A549 (cell line): ENCODE measurements at regions not wholly inside any gene's neighbourhood (a gene's known extent, or its start where the extent isn't known, plus 50 kb on each side); places are given as distances from the start of the nearest gene placed in this dataset.

ENCODE experiments used
- ATAC-seq, 2 experiments: fragments of 200-7000 bp in 1 of 2; fragments of >200 bp in 1 of 2; cut with Nextera tagmentation in 1 of 2; cut with Tn5 transposase in 1 of 2; 3 replicates each; pipeline versions ENCODE4 v1.8.0 to v1.9.1; 2018 to 2020; ENCODE audit warnings: mild to moderate bottlenecking in 1 of 2, moderate library complexity in 1 of 2
- CTCF ChIA-PET: fragments of 300-600 bp; sonication (Branson Sonifier 250); formaldehyde crosslinking; extraction: SDS; loops from one replicate; lab custom pipeline; 2021; ENCODE audit warnings: antibody characterized with exemption, inconsistent platforms; lab: Yijun Ruan, JAX
- POLR2A ChIA-PET: fragments of 350-600 bp; formaldehyde crosslinking; extraction: SDS; loops from one replicate; lab custom pipeline; 2021; ENCODE audit warnings: antibody characterized with exemption, inconsistent platforms; lab: Yijun Ruan, JAX
- DNase-seq, 2 experiments: peaks; one replicate each; pipeline versions ENCODE4 v3.0.0 to v3.0.0-alpha.2; 2011 to 2016; ENCODE audit warnings: low read depth in 1 of 2, low spot score in 1 of 2
- FAIRE-seq: peaks from 2 replicates; lab custom pipeline; 2011; peaks lifted over from hg19 to GRCh38; lab: Jason Lieb, UNC
- H3K27ac ChIP-seq, 2 experiments: fragments of >200 bp; sonication (Bioruptor Twin); formaldehyde crosslinking; 3 replicates each; pipeline ENCODE4 v1.5.1; 2016 to 2017
- H3K4me1 ChIP-seq: fragments of >200 bp; sonication (Bioruptor Twin); formaldehyde crosslinking; 3 replicates; pipeline ENCODE4 v1.6.1; 2016
- H3K4me2 ChIP-seq: fragments of >200 bp; sonication (Bioruptor Twin); formaldehyde crosslinking; 3 replicates; pipeline ENCODE4 v1.6.1; 2016
- H3K4me3 ChIP-seq: fragments of >200 bp; sonication (Bioruptor Twin); formaldehyde crosslinking; 3 replicates; pipeline ENCODE4 v1.5.1; 2016
- H3K9me3 ChIP-seq: fragments of >200 bp; sonication (Bioruptor Twin); formaldehyde crosslinking; 3 replicates; pipeline ENCODE4 v1.6.1; 2016
- BCL3 ChIP-seq: fragments of >200 bp; sonication (Bioruptor Twin); formaldehyde crosslinking; IDR thresholded peaks from 3 replicates; pipeline ENCODE4 v1.6.1; 2016
- BHLHE40 ChIP-seq: IDR thresholded peaks from 2 replicates; pipeline ENCODE4 v1.6.1; 2012; ENCODE audit warnings: low read depth, low read length, inconsistent platforms
- CHD4 ChIP-seq: fragments of 200-600 bp; sonication (generic); IDR thresholded peaks from 2 replicates; pipeline ENCODE4 v1.6.1; 2016; ENCODE audit warnings: antibody characterized with exemption, mild to moderate bottlenecking, borderline replicate concordance
- CTCF ChIP-seq: fragments of >200 bp; sonication (Bioruptor Twin); formaldehyde crosslinking; IDR thresholded peaks from 3 replicates; pipeline ENCODE4 v1.5.1; 2016
- ELK1 ChIP-seq: fragments of 150-350 bp; IDR thresholded peaks from 2 replicates; pipeline ENCODE4 v1.6.1; 2014; ENCODE audit warnings: low read depth, mild to moderate bottlenecking, low read length
- EP300 ChIP-seq, 2 experiments: fragments of >200 bp; sonication (Bioruptor Twin); formaldehyde crosslinking; IDR thresholded peaks; 2 replicates in 1 of 2; 3 replicates in 1 of 2; pipeline ENCODE4 v1.6.1; 2016 to 2017
- ESRRA ChIP-seq: fragments of 150-350 bp; IDR thresholded peaks from 2 replicates; pipeline ENCODE4 v1.6.1; 2014; ENCODE audit warnings: mild to moderate bottlenecking, low read length, borderline replicate concordance
- HDAC2 ChIP-seq: fragments of 200-600 bp; sonication (generic); IDR thresholded peaks from 2 replicates; pipeline ENCODE4 v1.6.1; 2016
- HES2 ChIP-seq: fragments of >200 bp; sonication (Bioruptor Twin); formaldehyde crosslinking; IDR thresholded peaks from 2 replicates; pipeline ENCODE4 v1.6.1; 2016
- HMGXB4 ChIP-seq: fragments of 250-450 bp; sonication (Bioruptor Pico); IDR thresholded peaks from 2 replicates; pipeline ENCODE4 v1.5.0; 2021; ENCODE audit warnings: mild to moderate bottlenecking, moderate library complexity, borderline replicate concordance
- HOXA7 ChIP-seq: fragments of 250-450 bp; sonication (Bioruptor Pico); IDR thresholded peaks from 2 replicates; pipeline ENCODE4 v1.5.0; 2020; ENCODE audit warnings: mild to moderate bottlenecking, moderate library complexity
- JUN ChIP-seq, 2 experiments: fragments of >200 bp; sonication (Bioruptor Twin); formaldehyde crosslinking; IDR thresholded peaks; 2 replicates in 1 of 2; 3 replicates in 1 of 2; pipeline ENCODE4 v1.6.1; 2016 to 2017
- MAFK ChIP-seq: fragments of 450-650 bp; IDR thresholded peaks from 2 replicates; pipeline ENCODE4 v1.6.1; 2014; ENCODE audit not compliant: partially characterized antibody
- MAX ChIP-seq: IDR thresholded peaks from 2 replicates; pipeline ENCODE4 v1.6.1; 2012
- MAZ ChIP-seq: fragments of 150-350 bp; IDR thresholded peaks from 2 replicates; pipeline ENCODE4 v1.6.1; 2014; ENCODE audit warnings: antibody characterized with exemption, low read depth, low read length, borderline replicate concordance
- NFE2L2 ChIP-seq: fragments of 150-350 bp; conservative IDR thresholded peaks from 2 replicates; pipeline ENCODE4 v1.6.1; 2014; ENCODE audit warnings: low read length
- NR3C1 ChIP-seq: fragments of >200 bp; sonication (Bioruptor Twin); formaldehyde crosslinking; IDR thresholded peaks from 3 replicates; pipeline ENCODE4 v1.6.1; 2017
- POLR2A ChIP-seq: IDR thresholded peaks from 2 replicates; pipeline ENCODE4 v1.6.1; 2012; ENCODE audit warnings: mild to moderate bottlenecking, low read length
- RAD21 ChIP-seq, 2 experiments: fragments of >200 bp in 1 of 2; sonication (Bioruptor Twin) in 1 of 2; formaldehyde crosslinking in 1 of 2; IDR thresholded peaks in 1 of 2; conservative IDR thresholded peaks in 1 of 2; 2 replicates in 1 of 2; 3 replicates in 1 of 2; pipeline ENCODE4 v1.6.1; 2012 to 2018; ENCODE audit warnings: inconsistent platforms in 1 of 2
- TFCP2L1 ChIP-seq: fragments of 250-450 bp; sonication (Bioruptor Pico); IDR thresholded peaks from 2 replicates; pipeline ENCODE4 v1.5.0; 2021; ENCODE audit warnings: mild to moderate bottlenecking
- ZC3H11A ChIP-seq: fragments of 450-650 bp; IDR thresholded peaks from 2 replicates; pipeline ENCODE4 v1.6.1; 2014; ENCODE audit warnings: antibody characterized with exemption, mild to moderate bottlenecking
- ZNF302 ChIP-seq: fragments of 250-450 bp; sonication (Bioruptor Pico); IDR thresholded peaks from 2 replicates; pipeline ENCODE4 v1.9.0; 2021; ENCODE audit warnings: inconsistent platforms, mild to moderate bottlenecking, moderate library complexity
- ZSCAN20 ChIP-seq: fragments of 250-450 bp; sonication (Bioruptor Pico); IDR thresholded peaks from 2 replicates; pipeline ENCODE4 v1.8.0; 2022; ENCODE audit warnings: mild to moderate bottlenecking, moderate library complexity
- WGBS: methylation state at CpG from one replicate; pipeline ENCODE4 v1.1.6; 2017; ENCODE audit errors: missing lambda C conversion rate; 5-methylcytosine and 5-hydroxymethylcytosine counted together

GRCh38 chr6:132143258-132143657, 192.1 kb upstream of the CCN2 start:
- ChIA-PET CTCF (interaction anchor here (1.4 kb wide), 1 partner anchor 218 kb away, joined by 3 read pairs; no protein-coding TSS in a partner anchor), POLR2A (no interaction called here)
- Histone ChIP-seq H3K9me3 (no peaks in the 10 kb centered on the region), H3K4me3 (no peak overlapping the region), H3K4me2 (no peak overlapping the region), H3K4me1 (no peaks in the 10 kb centered on the region), H3K27ac (no peak overlapping the region)
- ATAC-seq (no peak), FAIRE-seq (no peak), DNase-seq (no peak)
- no peak for TF ChIP-seq NFE2L2
- TF ChIP-seq RAD21 (conservative IDR thresholded peaks at IDR 0.05 in 1 of 2, IDR thresholded peaks at IDR 0.05 in 1 of 2): no peak
- TF ChIP-seq ZC3H11A: no peak
- TF ChIP-seq HMGXB4 (CRISPR knock-in tag): no peak
- no peak for TF ChIP-seq ZSCAN20 (CRISPR knock-in tag)
- TF ChIP-seq EP300 (IDR thresholded peaks at IDR 0.05): no peak
- TF ChIP-seq CTCF: no peak
- TF ChIP-seq ESRRA: no peak
- TF ChIP-seq ELK1: no peak
- TF ChIP-seq MAZ: no peak
- TF ChIP-seq NR3C1: no peak
- no peak for TF ChIP-seq POLR2A
- no peak for TF ChIP-seq BCL3
- TF ChIP-seq ZNF302: no peak
- TF ChIP-seq CHD4: no peak
- TF ChIP-seq TFCP2L1 (CRISPR knock-in tag): no peak
- no peak for TF ChIP-seq JUN (IDR thresholded peaks at IDR 0.05)
- 25% methylated on average over 1 of the region's 1 CpG for WGBS

- H3K4me2 ChIP-seq: no peak overlapping the region
- DNase-seq: no peak
- H3K4me3 ChIP-seq: no peak overlapping the region
- POLR2A ChIA-PET: no interaction called here
- H3K9me3 ChIP-seq: no peaks in the 10 kb centered on the region
- no peaks in the 10 kb centered on the region for H3K4me1 ChIP-seq
- TF ChIP-seq ZC3H11A (no peak), POLR2A (no peak), HMGXB4 (CRISPR knock-in tag) (no peak), HOXA7 (CRISPR knock-in tag) (no peak), HES2 (no peak), MAFK (no peak), BHLHE40 (no peak), HDAC2 (no peak), MAX (no peak)
- TF ChIP-seq, all 56 proteins: peak for 0
- FAIRE-seq (no peak), ATAC-seq (no peak)
- CTCF ChIA-PET: interaction anchor here (0.8 to 1.4 kb wide), 3 partner anchors 10 to 219 kb away, joined by 3 read pairs; no protein-coding TSS in a partner anchor
- no peak overlapping the region for H3K27ac ChIP-seq
These were observed 191.6 kb upstream of the CCN2 start for GRCh38 chr6:132142768-132143167.
